Spleen (tissue), 7 donors: ENCODE measurements at regions not wholly inside any gene's neighbourhood (a gene's known extent, or its start where the extent isn't known, plus 50 kb on each side); places are given as distances from the start of the nearest gene placed in this dataset.

Experiments used
- POLR2A ChIP-seq, 3 donors: fragments of 450-650 bp; IDR thresholded peaks; one replicate each; pipeline ENCODE4 v1.5.1; 2017; ENCODE audit warnings: antibody characterized with exemption in 3 of 3, mild to moderate bottlenecking in 1 of 3
- POLR2AphosphoS5 ChIP-seq, 3 donors: sonication (generic); formaldehyde crosslinking; IDR thresholded peaks; one replicate each; pipeline ENCODE4 v1.5.1; 2017; ENCODE audit warnings: antibody characterized with exemption in 3 of 3
- TF ChIP-seq, protein P1 (sequence below), 11 experiments: fragments of 200-600 bp in 7 of 11; fragments of 450-650 bp in 4 of 11; sonication (generic) in 4 of 11; IDR thresholded peaks in 8 of 11; conservative IDR thresholded peaks in 3 of 11; 1 replicate in 7 of 11; 2 replicates in 4 of 11; pipeline versions ENCODE4 v1.4.0 to v1.8.0; 2016 to 2021; ENCODE audit warnings: antibody characterized with exemption in 11 of 11, inconsistent platforms in 4 of 11, mild to moderate bottlenecking in 1 of 11
- donor health status: DM: no; HTN: no; CAD: no; lungs with moderate emphysema.
- donor health status: DM: no; HTN: no; CAD: no.
- donor health status: DM: no; HTN: no; CAD: no.

DNA sequence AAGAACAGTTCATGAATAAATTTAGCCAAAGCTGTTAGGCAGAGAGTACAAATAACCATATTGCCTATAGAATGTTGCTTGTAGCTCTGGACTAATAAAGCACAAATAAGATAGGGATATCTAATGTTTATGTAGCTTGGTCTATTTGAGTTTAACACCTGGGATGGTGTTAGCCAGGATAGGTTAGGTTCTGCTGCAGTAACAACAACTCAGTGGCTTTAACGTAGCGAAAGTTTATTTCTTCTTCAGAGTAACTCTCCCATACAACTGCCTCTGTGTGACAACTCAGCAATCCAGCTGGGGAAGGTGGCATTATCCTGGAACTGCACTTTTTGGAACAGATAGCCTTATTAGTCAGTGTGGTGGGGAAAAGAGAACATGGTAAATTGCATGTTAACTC is 52.2 kb upstream of the STEAP4 start:
- no peak for TF ChIP-seq POLR2AphosphoS5 (IDR thresholded peaks at IDR 0.05)
- TF ChIP-seq, protein P1, sequence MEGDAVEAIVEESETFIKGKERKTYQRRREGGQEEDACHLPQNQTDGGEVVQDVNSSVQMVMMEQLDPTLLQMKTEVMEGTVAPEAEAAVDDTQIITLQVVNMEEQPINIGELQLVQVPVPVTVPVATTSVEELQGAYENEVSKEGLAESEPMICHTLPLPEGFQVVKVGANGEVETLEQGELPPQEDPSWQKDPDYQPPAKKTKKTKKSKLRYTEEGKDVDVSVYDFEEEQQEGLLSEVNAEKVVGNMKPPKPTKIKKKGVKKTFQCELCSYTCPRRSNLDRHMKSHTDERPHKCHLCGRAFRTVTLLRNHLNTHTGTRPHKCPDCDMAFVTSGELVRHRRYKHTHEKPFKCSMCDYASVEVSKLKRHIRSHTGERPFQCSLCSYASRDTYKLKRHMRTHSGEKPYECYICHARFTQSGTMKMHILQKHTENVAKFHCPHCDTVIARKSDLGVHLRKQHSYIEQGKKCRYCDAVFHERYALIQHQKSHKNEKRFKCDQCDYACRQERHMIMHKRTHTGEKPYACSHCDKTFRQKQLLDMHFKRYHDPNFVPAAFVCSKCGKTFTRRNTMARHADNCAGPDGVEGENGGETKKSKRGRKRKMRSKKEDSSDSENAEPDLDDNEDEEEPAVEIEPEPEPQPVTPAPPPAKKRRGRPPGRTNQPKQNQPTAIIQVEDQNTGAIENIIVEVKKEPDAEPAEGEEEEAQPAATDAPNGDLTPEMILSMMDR (IDR thresholded peaks at IDR 0.05 in 8 of 11, conservative IDR thresholded peaks at IDR 0.05 in 3 of 11), result no peak
- TF ChIP-seq POLR2A (IDR thresholded peaks at IDR 0.05), result no peak
